ENCODE measurements at regions not wholly inside any gene's neighbourhood (a gene's known extent, or its start where the extent isn't known, plus 50 kb on each side); places are given as distances from the start of the nearest gene placed in this dataset.

GRCh38 chr1:118396279-118396678, 211.3 kb upstream of the SPAG17 start:
- TF ChIP-seq POLR2AphosphoS5 (IDR thresholded peaks at IDR 0.05; ENCODE audit: low read depth, low read length) (no peak), REST (IDR thresholded peaks at IDR 0.05; ENCODE audit: insufficient read depth in 1 of 2, low read depth in 2 of 2, low read length in 2 of 2) (no peak), SIN3A (IDR thresholded peaks at IDR 0.05; ENCODE audit: borderline replicate concordance, insufficient read depth, low read length) (no peak)
